Uterus (tissue), 3 donors: ENCODE measurements at regions not wholly inside any gene's neighbourhood (a gene's known extent, or its start where the extent isn't known, plus 50 kb on each side); places are given as distances from the start of the nearest gene placed in this dataset.
A peak's percentile ranks its signal among the peaks of the same experiment; 100 is the strongest.

Experiments used
- DNase-seq, 2 donors: peaks; one replicate each; pipeline ENCODE4 v3.0.0-alpha.2; 2019 to 2020
- H3K27ac ChIP-seq, 2 donors: fragments of 200-600 bp; sonication (generic); 1 replicate in 1 of 2; 2 replicates in 1 of 2; pipeline ENCODE4 v1.5.1; 2016 to 2018
- H3K27me3 ChIP-seq, 2 donors: fragments of 200-600 bp; sonication (generic); one replicate each; pipeline ENCODE4 v1.5.1; 2018 to 2019; ENCODE audit warnings: control low read depth in 1 of 2
- H3K36me3 ChIP-seq, 2 donors: fragments of 200-600 bp; sonication (generic); one replicate each; pipeline ENCODE4 v1.5.1; 2019; ENCODE audit warnings: control low read depth in 1 of 2
- H3K4me1 ChIP-seq, 2 donors: fragments of 200-600 bp; sonication (generic); one replicate each; pipeline ENCODE4 v1.5.1; 2018 to 2019; ENCODE audit warnings: control low read depth in 1 of 2
- H3K4me3 ChIP-seq, 2 donors: fragments of 200-600 bp; sonication (generic); 1 replicate in 1 of 2; 2 replicates in 1 of 2; pipeline ENCODE4 v1.5.1; 2018 to 2019; ENCODE audit warnings: mild to moderate bottlenecking in 1 of 2
- H3K9me3 ChIP-seq, 2 donors: fragments of 200-600 bp; sonication (generic); one replicate each; pipeline ENCODE4 v1.5.1; 2019; ENCODE audit warnings: control low read depth in 1 of 2
- CTCF ChIP-seq, 4 experiments: fragments of 200-600 bp in 2 of 4; fragments of 450-650 bp in 2 of 4; sonication (generic) in 2 of 4; IDR thresholded peaks; one replicate each; pipeline ENCODE4 v1.5.1; 2016 to 2019; ENCODE audit warnings: antibody characterized with exemption in 4 of 4, mild to moderate bottlenecking in 2 of 4, moderate library complexity in 1 of 4
- POLR2A ChIP-seq, 2 donors: fragments of 450-650 bp; IDR thresholded peaks; one replicate each; pipeline ENCODE4 v1.6.1; 2016; ENCODE audit warnings: antibody characterized with exemption in 2 of 2, mild to moderate bottlenecking in 1 of 2, moderate library complexity in 1 of 2
- intact Hi-C: fragments of 100-400 bp; cut with DNase I; formaldehyde crosslinking; loops from one replicate; pipeline ENCODE4 v1.15.1; 2023; ENCODE audit warnings: low total_unique reads
- donor health status: DM: yes; HTN: yes; CAD: no.

- Histone ChIP-seq H3K4me3 (no peak overlapping the region), H3K27me3 (no peaks in the 10 kb centered on the region), H3K36me3 (no peaks in the 10 kb centered on the region), H3K4me1 (no peaks in the 10 kb centered on the region), H3K27ac (no peak overlapping the region), H3K9me3 (no peaks in the 10 kb centered on the region)
- DNase-seq: no peak
- intact Hi-C loops: no loop called here
- no peak for TF ChIP-seq CTCF (IDR thresholded peaks at IDR 0.05)
- TF ChIP-seq POLR2A (IDR thresholded peaks at IDR 0.05): no peak
These were observed 75.6 kb upstream of the USP25 start for GRCh38 chr21:15654171-15654570.

- Histone ChIP-seq H3K27ac (peak overlapping the region; percentile 45 to 48), H3K9me3 (no peaks in the 10 kb centered on the region), H3K4me3 (no peak overlapping the region), H3K27me3 (no peaks in the 10 kb centered on the region), H3K36me3 (no peaks in the 10 kb centered on the region), H3K4me1 (no peaks in the 10 kb centered on the region)
- intact Hi-C loops: no loop called here
- DNase-seq: peak in 1 of 2 donors; percentile 17
- no peak for TF ChIP-seq POLR2A (IDR thresholded peaks at IDR 0.05)
- no peak for TF ChIP-seq CTCF (IDR thresholded peaks at IDR 0.05)
These were observed 69.9 kb upstream of the USP25 start for GRCh38 chr21:15659753-15660422.

DNA sequence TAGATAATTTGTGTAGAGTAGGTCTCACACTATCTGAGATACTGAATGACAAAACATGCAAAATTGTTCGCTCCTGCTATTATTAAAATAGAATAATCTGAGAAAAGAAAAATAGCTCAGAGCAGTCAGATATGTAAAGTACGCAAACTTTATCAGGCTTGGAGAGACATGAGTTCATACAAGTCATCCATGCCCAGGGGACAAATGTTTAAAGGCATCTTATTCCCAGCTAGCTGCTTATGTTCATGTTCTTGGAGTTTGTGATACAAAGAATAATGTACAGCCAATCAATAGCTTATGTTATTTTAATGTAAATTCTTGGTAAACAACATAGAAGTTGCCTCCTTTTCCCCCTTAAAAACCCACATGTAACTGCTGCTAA lies 69.4 kb upstream of the USP25 start:
- Histone ChIP-seq H3K4me1 (no peaks in the 10 kb centered on the region), H3K4me3 (no peak overlapping the region), H3K9me3 (no peaks in the 10 kb centered on the region), H3K27ac (peak overlapping the region; percentile 45 to 48), H3K27me3 (no peaks in the 10 kb centered on the region), H3K36me3 (no peaks in the 10 kb centered on the region)
- intact Hi-C loops: no loop called here
- DNase-seq: no peak
- TF ChIP-seq POLR2A (IDR thresholded peaks at IDR 0.05) (no peak), CTCF (IDR thresholded peaks at IDR 0.05) (no peak)

- Histone ChIP-seq H3K4me1 (no peaks in the 10 kb centered on the region), H3K27ac (no peak overlapping the region), H3K9me3 (no peaks in the 10 kb centered on the region), H3K4me3 (no peak overlapping the region), H3K36me3 (no peaks in the 10 kb centered on the region), H3K27me3 (no peaks in the 10 kb centered on the region)
- DNase-seq: no peak
- intact Hi-C loops: no loop called here
- TF ChIP-seq CTCF (IDR thresholded peaks at IDR 0.05) (no peak), POLR2A (IDR thresholded peaks at IDR 0.05) (no peak)
These were observed 62.8 kb upstream of the USP25 start for GRCh38 chr21:15667010-15667409.

DNA sequence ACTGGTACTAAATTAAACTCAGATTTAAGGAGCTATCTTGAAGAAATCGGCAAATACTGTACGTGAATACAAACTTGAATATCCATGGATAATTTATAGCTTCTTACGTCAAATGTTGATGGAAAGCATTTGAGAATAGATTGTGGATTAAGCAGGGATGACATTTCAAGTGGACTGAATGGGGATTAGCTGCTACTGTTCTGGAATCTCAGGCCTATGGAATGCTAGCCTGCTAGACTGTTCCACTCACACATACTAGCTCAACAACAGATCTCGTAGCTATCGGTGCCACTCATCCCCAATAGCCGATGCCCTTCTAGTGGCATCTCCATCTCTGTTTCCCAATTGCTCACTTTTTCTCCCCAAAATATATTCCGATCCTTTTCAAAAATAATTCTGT lies 62.0 kb upstream of the USP25 start:
- no peak overlapping the region for H3K27ac ChIP-seq
- H3K4me3 ChIP-seq: no peak overlapping the region
- H3K4me1 ChIP-seq: no peaks in the 10 kb centered on the region
- DNase-seq: no peak
- no peaks in the 10 kb centered on the region for H3K27me3 ChIP-seq
- intact Hi-C loops: no loop called here
- TF ChIP-seq CTCF (IDR thresholded peaks at IDR 0.05) (no peak), POLR2A (IDR thresholded peaks at IDR 0.05) (no peak)
- H3K36me3 ChIP-seq: no peaks in the 10 kb centered on the region
- no peaks in the 10 kb centered on the region for H3K9me3 ChIP-seq
